ENCODE measurements at regions not wholly inside any gene's neighbourhood (a gene's known extent, or its start where the extent isn't known, plus 50 kb on each side); places are given as distances from the start of the nearest gene placed in this dataset.

GRCh38 chr15:98202256-98202655 is 241.8 kb downstream of the ARRDC4 start:
- no peak for DNase-seq (ENCODE audit: low spot score)

GRCh38 chr15:98203872-98204660 is 243.6 kb downstream of the ARRDC4 start:
- no peak for DNase-seq (ENCODE audit: low spot score)

GRCh38 chr15:98207928-98208327 is 247.4 kb downstream of the ARRDC4 start:
- no peak for DNase-seq (ENCODE audit: low spot score)

GRCh38 chr15:98213346-98213979 is 253.0 kb downstream of the ARRDC4 start:
- no peak for DNase-seq (ENCODE audit: low spot score)

GRCh38 chr15:98216166-98216565 is 255.7 kb downstream of the ARRDC4 start:
- DNase-seq (ENCODE audit: low spot score) = no peak

GRCh38 chr15:98217356-98217755 is 256.9 kb downstream of the ARRDC4 start:
- no peak for DNase-seq (ENCODE audit: low spot score)

- DNase-seq (ENCODE audit: low spot score) = no peak
Observed at GRCh38 chr15:98221144-98221543, 260.6 kb downstream of the ARRDC4 start.

GRCh38 chr15:98221577-98221976 is 261.1 kb downstream of the ARRDC4 start:
- no peak for DNase-seq (ENCODE audit: low spot score)

GRCh38 chr15:98226149-98226548 is 265.6 kb downstream of the ARRDC4 start:
- DNase-seq (ENCODE audit: low spot score) = no peak

- DNase-seq (ENCODE audit: low spot score) = no peak
Observed at GRCh38 chr15:98226578-98226977, 266.1 kb downstream of the ARRDC4 start.

- no peak for DNase-seq (ENCODE audit: low spot score)
Observed at GRCh38 chr15:98228846-98229245, 268.3 kb downstream of the ARRDC4 start.

GRCh38 chr15:98230975-98231374 is 270.5 kb downstream of the ARRDC4 start:
- no peak for DNase-seq (ENCODE audit: low spot score)

- DNase-seq (ENCODE audit: low spot score) = no peak
Observed at GRCh38 chr15:98231696-98232440, 271.4 kb downstream of the ARRDC4 start.

GRCh38 chr15:98232761-98233160 is 272.3 kb downstream of the ARRDC4 start:
- DNase-seq (ENCODE audit: low spot score) = no peak

GRCh38 chr15:98233873-98234272 is 273.4 kb downstream of the ARRDC4 start:
- no peak for DNase-seq (ENCODE audit: low spot score)

- DNase-seq (ENCODE audit: low spot score) = no peak
Observed at GRCh38 chr15:98240303-98240702, 279.8 kb downstream of the ARRDC4 start.

GRCh38 chr15:98241032-98241554 is 280.6 kb downstream of the ARRDC4 start:
- DNase-seq (ENCODE audit: low spot score) = no peak

GRCh38 chr15:98257290-98257689 is 296.8 kb downstream of the ARRDC4 start:
- no peak for DNase-seq (ENCODE audit: low spot score)

- no peak for DNase-seq (ENCODE audit: low spot score)
Observed at GRCh38 chr15:98263787-98264186, 303.3 kb downstream of the ARRDC4 start.

GRCh38 chr15:98266295-98266694 is 305.8 kb downstream of the ARRDC4 start:
- DNase-seq (ENCODE audit: low spot score) = no peak

GRCh38 chr15:98268163-98268562 is 307.7 kb downstream of the ARRDC4 start:
- DNase-seq (ENCODE audit: low spot score) = no peak

GRCh38 chr15:98272625-98273024 is 312.1 kb downstream of the ARRDC4 start:
- DNase-seq (ENCODE audit: low spot score) = no peak

- no peak for DNase-seq (ENCODE audit: low spot score)
Observed at GRCh38 chr15:98276018-98276417, 315.5 kb downstream of the ARRDC4 start.
